LNCAP (cell line): ENCODE measurements at regions not wholly inside any gene's neighbourhood (a gene's known extent, or its start where the extent isn't known, plus 50 kb on each side); places are given as distances from the start of the nearest gene placed in this dataset.
A peak's percentile ranks its signal among the peaks of the same experiment; 100 is the strongest.

Experiments used
- CTCF ChIP-seq: fragments of 450-650 bp; IDR thresholded peaks from 2 replicates; pipeline ENCODE4 v1.5.1; 2017; ENCODE audit warnings: mild to moderate bottlenecking

DNA sequence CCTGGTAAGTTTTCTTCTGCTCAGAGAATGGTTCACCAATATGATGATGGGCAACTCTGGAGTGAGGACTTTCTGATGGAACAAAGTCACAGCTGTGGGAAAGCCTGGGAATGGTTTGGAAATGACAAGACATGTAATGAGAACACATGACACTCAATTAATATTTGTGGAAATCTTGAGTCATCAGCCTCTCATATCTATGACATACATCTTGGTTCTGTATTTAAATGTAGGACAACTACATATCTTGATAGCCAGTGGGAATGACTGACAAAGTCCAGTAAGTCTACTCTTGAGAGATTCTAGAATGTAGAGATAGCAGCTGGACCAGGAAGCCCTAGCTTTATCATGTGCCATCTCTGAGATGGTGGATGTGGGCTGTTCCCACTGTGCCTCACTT lies 85.5 kb downstream of the PALM2AKAP2 start:
- no peak for TF ChIP-seq CTCF

GRCh38 chr9:109868207-109868606 lies 88.2 kb downstream of the PALM2AKAP2 start:
- no peak for TF ChIP-seq CTCF

DNA sequence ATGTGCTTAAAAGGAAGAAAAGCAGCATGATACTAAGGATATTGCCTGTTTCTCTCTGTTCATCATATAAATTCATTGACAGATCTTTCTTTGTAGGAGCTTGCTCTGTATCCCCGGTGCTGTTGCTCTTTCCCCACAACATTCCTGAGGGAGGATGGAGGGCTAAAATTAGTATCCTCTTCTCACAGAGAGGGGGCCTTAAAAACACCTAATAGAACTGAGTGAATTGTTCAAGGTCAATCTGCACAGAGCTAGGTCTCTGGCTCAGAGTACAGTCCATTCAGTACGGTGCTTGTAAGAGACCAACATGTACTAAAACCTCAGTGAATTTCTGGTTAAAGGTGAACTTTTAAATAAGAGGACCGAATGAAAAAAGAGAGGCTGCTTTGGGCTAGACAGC lies 88.7 kb downstream of the PALM2AKAP2 start:
- no peak for TF ChIP-seq CTCF

DNA sequence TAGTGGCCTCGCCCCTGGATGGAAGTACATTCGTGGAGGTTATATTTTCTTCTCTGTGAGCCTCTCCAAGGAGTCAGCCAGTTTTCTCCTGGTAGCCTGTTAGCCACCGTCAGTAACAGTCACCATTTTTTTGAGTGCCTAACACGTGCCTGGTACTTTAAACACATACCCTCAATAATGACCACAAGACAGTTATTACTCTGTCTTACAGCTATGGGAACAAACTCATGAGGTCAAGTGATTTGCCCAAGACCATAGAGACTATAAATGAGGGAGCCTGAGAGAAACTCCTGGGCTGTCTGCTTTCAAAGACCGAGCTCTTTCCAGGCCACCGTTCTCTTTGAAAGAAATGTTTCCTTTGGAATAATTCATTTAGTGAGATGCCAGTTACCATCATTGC lies 90.4 kb downstream of the PALM2AKAP2 start:
- TF ChIP-seq CTCF: no peak

- TF ChIP-seq CTCF: no peak
Observed at GRCh38 chr9:109872901-109873300, 92.9 kb downstream of the PALM2AKAP2 start.

DNA sequence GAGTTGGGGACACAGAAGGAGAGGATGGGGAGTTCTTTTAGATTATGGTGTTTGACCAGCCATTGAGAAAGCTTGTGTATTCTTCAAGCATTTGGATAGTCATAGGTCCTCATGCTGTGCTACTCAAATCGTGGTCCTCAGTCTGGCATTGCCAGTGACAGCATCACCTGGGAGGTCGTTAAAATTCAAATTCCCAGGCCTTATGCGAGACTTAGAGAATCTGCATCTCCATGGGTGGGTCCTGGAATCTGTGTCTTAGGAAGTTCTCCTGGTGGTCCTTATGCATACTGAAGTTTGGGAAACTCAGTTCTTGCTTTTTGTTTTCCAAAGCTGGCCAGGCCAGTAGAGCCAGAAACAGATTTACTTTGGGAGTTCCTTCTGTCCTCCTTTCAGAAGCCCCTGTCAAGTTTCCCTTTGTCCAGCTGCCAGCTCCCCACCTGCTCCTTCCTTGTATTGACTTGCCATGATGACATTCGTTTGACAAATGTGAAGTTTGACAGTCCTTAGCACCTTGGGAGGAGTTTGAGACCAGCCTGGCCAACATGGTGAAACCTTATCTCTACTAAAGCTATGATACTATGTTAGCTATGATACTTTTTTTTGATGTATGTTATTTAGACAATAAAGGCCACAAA lies 95.6 kb downstream of the PALM2AKAP2 start:
- TF ChIP-seq CTCF: no peak

GRCh38 chr9:109880276-109881169 lies 100.5 kb downstream of the PALM2AKAP2 start:
- peak; percentile 47 for TF ChIP-seq CTCF
